ENCODE measurements at regions not wholly inside any gene's neighbourhood (a gene's known extent, or its start where the extent isn't known, plus 50 kb on each side); places are given as distances from the start of the nearest gene placed in this dataset.
"Not testable (repeated sequence)": the region's sequence is repeated elsewhere in the genome, so short reads cannot be mapped to it uniquely, and the experiment has no call there.

- TF ChIP-seq EZH2phosphoT487 (IDR thresholded peaks at IDR 0.05; ENCODE audit: borderline replicate concordance) = no peak
- TF ChIP-seq, protein P1, sequence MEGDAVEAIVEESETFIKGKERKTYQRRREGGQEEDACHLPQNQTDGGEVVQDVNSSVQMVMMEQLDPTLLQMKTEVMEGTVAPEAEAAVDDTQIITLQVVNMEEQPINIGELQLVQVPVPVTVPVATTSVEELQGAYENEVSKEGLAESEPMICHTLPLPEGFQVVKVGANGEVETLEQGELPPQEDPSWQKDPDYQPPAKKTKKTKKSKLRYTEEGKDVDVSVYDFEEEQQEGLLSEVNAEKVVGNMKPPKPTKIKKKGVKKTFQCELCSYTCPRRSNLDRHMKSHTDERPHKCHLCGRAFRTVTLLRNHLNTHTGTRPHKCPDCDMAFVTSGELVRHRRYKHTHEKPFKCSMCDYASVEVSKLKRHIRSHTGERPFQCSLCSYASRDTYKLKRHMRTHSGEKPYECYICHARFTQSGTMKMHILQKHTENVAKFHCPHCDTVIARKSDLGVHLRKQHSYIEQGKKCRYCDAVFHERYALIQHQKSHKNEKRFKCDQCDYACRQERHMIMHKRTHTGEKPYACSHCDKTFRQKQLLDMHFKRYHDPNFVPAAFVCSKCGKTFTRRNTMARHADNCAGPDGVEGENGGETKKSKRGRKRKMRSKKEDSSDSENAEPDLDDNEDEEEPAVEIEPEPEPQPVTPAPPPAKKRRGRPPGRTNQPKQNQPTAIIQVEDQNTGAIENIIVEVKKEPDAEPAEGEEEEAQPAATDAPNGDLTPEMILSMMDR (conservative IDR thresholded peaks at IDR 0.05; ENCODE audit: low read length) = no peak
- Histone ChIP-seq H3K9me3 (ENCODE audit: insufficient read depth, low read depth, low read length) (no peaks in the 10 kb centered on the region), H3K9ac (ENCODE audit: low read depth, low read length, poor library complexity, severe bottlenecking) (no peak overlapping the region), H3F3A (ENCODE audit: low read depth) (no peaks in the 10 kb centered on the region), H2AFZ (ENCODE audit: low read length) (no peak overlapping the region), H3K27me3 (ENCODE audit: insufficient read depth, low read length, poor library complexity, severe bottlenecking) (no peaks in the 10 kb centered on the region), H3K4me2 (ENCODE audit: low read depth, low read length, poor library complexity, severe bottlenecking) (no peak overlapping the region), H3K79me2 (ENCODE audit: insufficient read depth, low read length) (no peaks in the 10 kb centered on the region), H3K9me2 (replicated peaks; ENCODE audit: low read depth, low read length) (no peaks in the 10 kb centered on the region), H3K36me3 (ENCODE audit: insufficient read depth, low read length) (no peaks in the 10 kb centered on the region), H3K4me1 (ENCODE audit: insufficient read depth, low read length, poor library complexity, severe bottlenecking) (no peaks in the 10 kb centered on the region), H3K4me3 (ENCODE audit: low read length, poor library complexity, severe bottlenecking) (no peak overlapping the region), H4K20me1 (ENCODE audit: insufficient read depth, low read length, poor library complexity, severe bottlenecking) (no peaks in the 10 kb centered on the region)
These were observed 136.4 kb downstream of the CCNG2 start for GRCh38 chr4:77293426-77293825.

DNA sequence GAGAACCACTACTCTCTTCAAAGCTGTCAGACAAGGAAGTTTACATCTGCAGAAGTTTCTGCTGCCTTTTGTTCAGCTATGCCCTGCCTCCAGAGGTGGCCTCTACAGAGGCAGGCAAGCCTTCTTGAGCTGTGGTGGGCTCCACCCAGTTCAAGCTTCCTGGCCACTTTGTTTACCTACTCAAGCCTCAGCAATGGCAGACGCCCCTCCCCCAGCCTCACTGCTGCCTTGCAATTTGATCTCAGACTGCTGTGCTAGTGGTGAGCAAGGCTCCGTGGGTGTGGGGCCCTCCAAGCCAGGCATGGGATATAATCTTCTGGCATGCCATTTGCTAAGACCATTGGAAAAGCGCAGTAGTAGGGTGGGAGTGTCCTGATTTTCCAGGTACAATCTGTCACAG is 144.0 kb downstream of the CCNG2 start:
- not testable (repeated sequence) for H3K9ac ChIP-seq (ENCODE audit: low read depth, low read length, poor library complexity, severe bottlenecking); H3K36me3 ChIP-seq (ENCODE audit: insufficient read depth, low read length); H3K9me3 ChIP-seq (ENCODE audit: insufficient read depth, low read depth, low read length); H3K27me3 ChIP-seq (ENCODE audit: insufficient read depth, low read length, poor library complexity, severe bottlenecking); H3F3A ChIP-seq (ENCODE audit: low read depth); H3K4me1 ChIP-seq (ENCODE audit: insufficient read depth, low read length, poor library complexity, severe bottlenecking); H3K4me3 ChIP-seq (ENCODE audit: low read length, poor library complexity, severe bottlenecking); H4K20me1 ChIP-seq (ENCODE audit: insufficient read depth, low read length, poor library complexity, severe bottlenecking); H3K9me2 ChIP-seq (replicated peaks; ENCODE audit: low read depth, low read length); H3K79me2 ChIP-seq (ENCODE audit: insufficient read depth, low read length)
- peak overlapping the region; percentile 31 for H3K4me2 ChIP-seq (ENCODE audit: low read depth, low read length, poor library complexity, severe bottlenecking)
- H2AFZ ChIP-seq (ENCODE audit: low read length) = peak overlapping the region; percentile 54; the same call in 1 of the 2 replicates

GRCh38 chr4:77305766-77306165 is 148.8 kb downstream of the CCNG2 start:
- Histone ChIP-seq H3K4me1 (ENCODE audit: insufficient read depth, low read length, poor library complexity, severe bottlenecking) (peaks cover 5% of the 10 kb centered on the region), H3K9me3 (ENCODE audit: insufficient read depth, low read depth, low read length) (no peaks in the 10 kb centered on the region), H3K27me3 (ENCODE audit: insufficient read depth, low read length, poor library complexity, severe bottlenecking) (no peaks in the 10 kb centered on the region), H3K4me3 (ENCODE audit: low read length, poor library complexity, severe bottlenecking) (no peak overlapping the region), H3K79me2 (ENCODE audit: insufficient read depth, low read length) (no peaks in the 10 kb centered on the region), H3K9me2 (replicated peaks; ENCODE audit: low read depth, low read length) (no peaks in the 10 kb centered on the region), H3K9ac (ENCODE audit: low read depth, low read length, poor library complexity, severe bottlenecking) (no peak overlapping the region), H3F3A (ENCODE audit: low read depth) (no peaks in the 10 kb centered on the region), H4K20me1 (ENCODE audit: insufficient read depth, low read length, poor library complexity, severe bottlenecking) (no peaks in the 10 kb centered on the region), H3K4me2 (ENCODE audit: low read depth, low read length, poor library complexity, severe bottlenecking) (no peak overlapping the region), H3K36me3 (ENCODE audit: insufficient read depth, low read length) (no peaks in the 10 kb centered on the region), H2AFZ (ENCODE audit: low read length) (no peak overlapping the region)
- TF ChIP-seq EZH2phosphoT487 (IDR thresholded peaks at IDR 0.05; ENCODE audit: borderline replicate concordance) = no peak
- TF ChIP-seq, protein P1 (conservative IDR thresholded peaks at IDR 0.05; ENCODE audit: low read length) = peak; percentile 41

GRCh38 chr4:77306496-77306895 is 149.5 kb downstream of the CCNG2 start:
- Histone ChIP-seq H2AFZ (ENCODE audit: low read length) (no peak overlapping the region), H3K27me3 (ENCODE audit: insufficient read depth, low read length, poor library complexity, severe bottlenecking) (no peaks in the 10 kb centered on the region), H3K36me3 (ENCODE audit: insufficient read depth, low read length) (no peaks in the 10 kb centered on the region), H4K20me1 (ENCODE audit: insufficient read depth, low read length, poor library complexity, severe bottlenecking) (no peaks in the 10 kb centered on the region), H3K4me2 (ENCODE audit: low read depth, low read length, poor library complexity, severe bottlenecking) (no peak overlapping the region), H3K4me3 (ENCODE audit: low read length, poor library complexity, severe bottlenecking) (no peak overlapping the region), H3K9me3 (ENCODE audit: insufficient read depth, low read depth, low read length) (no peaks in the 10 kb centered on the region), H3K9me2 (replicated peaks; ENCODE audit: low read depth, low read length) (no peaks in the 10 kb centered on the region), H3F3A (ENCODE audit: low read depth) (no peaks in the 10 kb centered on the region), H3K4me1 (ENCODE audit: insufficient read depth, low read length, poor library complexity, severe bottlenecking) (no peaks in the 10 kb centered on the region), H3K79me2 (ENCODE audit: insufficient read depth, low read length) (no peaks in the 10 kb centered on the region), H3K9ac (ENCODE audit: low read depth, low read length, poor library complexity, severe bottlenecking) (no peak overlapping the region)
- TF ChIP-seq, protein P1 (conservative IDR thresholded peaks at IDR 0.05; ENCODE audit: low read length) = no peak
- no peak for TF ChIP-seq EZH2phosphoT487 (IDR thresholded peaks at IDR 0.05; ENCODE audit: borderline replicate concordance)

All from Loucy (cell line).